Skeletal muscle tissue (tissue), 3 donors: ENCODE measurements at regions not wholly inside any gene's neighbourhood (a gene's known extent, or its start where the extent isn't known, plus 50 kb on each side); places are given as distances from the start of the nearest gene placed in this dataset.

Experiments used
- H3K27ac ChIP-seq: one replicate; pipeline ENCODE4 v1.7.0; 2013; ENCODE audit warnings: mild to moderate bottlenecking, low read depth, low read length, inconsistent platforms
- H3K27me3 ChIP-seq, 3 donors: one replicate each; pipeline ENCODE4 v1.7.0; 2013; ENCODE audit warnings: low read length in 3 of 3; ENCODE audit not compliant: control insufficient read depth in 3 of 3, insufficient read depth in 3 of 3
- H3K36me3 ChIP-seq, 3 donors: one replicate each; pipeline ENCODE4 v1.7.0; 2013; ENCODE audit warnings: low read length in 3 of 3; ENCODE audit not compliant: control insufficient read depth in 3 of 3, insufficient read depth in 3 of 3
- H3K4me1 ChIP-seq, 3 donors: one replicate each; pipeline ENCODE4 v1.7.0; 2013; ENCODE audit warnings: low read length in 3 of 3, mild to moderate bottlenecking in 3 of 3; ENCODE audit not compliant: control insufficient read depth in 3 of 3, insufficient read depth in 3 of 3
- H3K4me3 ChIP-seq, 3 donors: one replicate each; pipeline ENCODE4 v1.7.0; 2013; ENCODE audit warnings: low read length in 3 of 3
- H3K9ac ChIP-seq, 3 donors: one replicate each; pipeline ENCODE4 v1.7.0; 2013; ENCODE audit warnings: low read length in 3 of 3, mild to moderate bottlenecking in 3 of 3, moderate library complexity in 2 of 3, low read depth in 1 of 3
- H3K9me3 ChIP-seq, 3 donors: one replicate each; pipeline ENCODE4 v1.7.0; 2013; ENCODE audit warnings: low read length in 3 of 3; ENCODE audit not compliant: control insufficient read depth in 3 of 3
- donor health status: Osteomylitis.

GRCh38 chr3:180828723-180829408, 83.6 kb upstream of the FXR1 start:
- Histone ChIP-seq H3K27me3 (no peaks in the 10 kb centered on the region), H3K9me3 (no peaks in the 10 kb centered on the region), H3K4me3 (no peak overlapping the region), H3K27ac (no peak overlapping the region), H3K4me1 (peaks cover 0 to 4% (median 0%) of the 10 kb centered on the region in 3 donors), H3K36me3 (no peaks in the 10 kb centered on the region), H3K9ac (no peak overlapping the region)

GRCh38 chr3:180829409-180830405, 82.8 kb upstream of the FXR1 start:
- Histone ChIP-seq H3K4me1 (peaks cover 0 to 4% (median 0%) of the 10 kb centered on the region in 3 donors), H3K4me3 (no peak overlapping the region), H3K36me3 (no peaks in the 10 kb centered on the region), H3K9me3 (no peaks in the 10 kb centered on the region), H3K27me3 (no peaks in the 10 kb centered on the region), H3K9ac (no peak overlapping the region), H3K27ac (no peak overlapping the region)

DNA sequence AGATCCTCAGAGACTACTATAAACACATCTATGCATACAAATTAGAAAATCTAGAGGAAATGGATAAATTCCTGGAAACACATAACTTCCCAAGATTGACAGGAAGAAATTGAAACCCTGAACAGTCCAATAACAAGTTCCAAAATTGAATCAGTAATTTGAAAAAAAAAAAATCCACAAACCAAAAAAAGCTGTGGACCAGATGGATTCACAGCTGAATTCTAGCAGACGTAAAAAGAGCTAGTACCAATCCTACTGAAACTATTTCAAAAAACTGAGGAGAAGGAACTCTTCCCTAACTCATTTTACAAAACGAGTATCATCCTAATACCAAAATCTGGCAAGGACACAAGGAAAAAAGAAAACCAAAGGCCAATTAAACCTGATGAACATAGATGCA, 77.0 kb upstream of the FXR1 start:
- Histone ChIP-seq H3K9ac (no peak overlapping the region), H3K4me3 (no peak overlapping the region)

DNA sequence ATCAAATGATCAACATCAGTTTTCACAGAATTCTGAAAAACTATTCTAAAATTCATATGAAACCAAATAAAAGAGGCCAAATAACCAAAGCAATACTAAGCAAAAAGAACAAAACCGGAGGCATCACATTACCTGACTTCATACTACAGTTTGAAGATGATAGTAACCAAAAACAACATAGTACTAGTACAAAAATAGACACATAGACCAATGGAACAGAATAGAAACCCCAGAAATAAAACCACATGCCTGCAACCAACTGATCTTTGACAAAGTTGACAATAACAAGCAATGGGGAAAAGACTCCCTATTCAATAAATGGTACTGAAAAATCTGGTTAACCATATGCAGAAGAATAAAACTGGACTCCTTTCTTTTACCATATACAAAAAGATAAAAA, 75.7 kb upstream of the FXR1 start:
- Histone ChIP-seq H3K4me1 (peaks cover 0 to 4% (median 0%) of the 10 kb centered on the region in 3 donors), H3K36me3 (no peaks in the 10 kb centered on the region), H3K9ac (no peak overlapping the region), H3K27me3 (no peaks in the 10 kb centered on the region), H3K4me3 (no peak overlapping the region), H3K27ac (no peak overlapping the region), H3K9me3 (peaks cover 0 to 3% (median 0%) of the 10 kb centered on the region in 3 donors)

More for the DNA sequence above, 77.0 kb upstream of the FXR1 start:
- Histone ChIP-seq H3K36me3 (no peaks in the 10 kb centered on the region), H3K27me3 (no peaks in the 10 kb centered on the region), H3K9me3 (no peaks in the 10 kb centered on the region), H3K4me1 (peaks cover 0 to 4% (median 0%) of the 10 kb centered on the region in 3 donors), H3K27ac (no peak overlapping the region)

DNA sequence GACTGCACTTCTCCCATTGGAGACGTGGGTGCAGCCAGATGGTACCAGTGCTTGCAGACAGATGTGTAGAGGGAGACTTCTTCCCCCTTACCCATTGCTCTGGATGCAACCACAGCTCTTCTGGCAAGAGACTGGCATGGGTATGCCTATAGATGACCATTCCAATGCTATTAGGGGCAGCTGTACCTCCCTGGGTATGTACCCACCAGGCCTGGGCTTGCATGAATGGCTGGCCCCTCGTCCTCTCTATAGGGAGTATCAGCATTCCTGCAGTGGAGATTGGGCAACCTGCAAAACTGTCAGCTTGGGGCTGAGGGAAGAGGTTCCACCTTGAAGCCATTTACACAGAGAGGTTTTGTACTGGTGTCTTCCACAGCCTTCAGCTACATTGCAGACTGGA, 57.6 kb upstream of the FXR1 start:
- Histone ChIP-seq H3K36me3 (no peaks in the 10 kb centered on the region), H3K9ac (no peak overlapping the region), H3K4me1 (no peaks in the 10 kb centered on the region), H3K4me3 (no peak overlapping the region), H3K27ac (no peak overlapping the region), H3K27me3 (no peaks in the 10 kb centered on the region), H3K9me3 (no peaks in the 10 kb centered on the region)

DNA sequence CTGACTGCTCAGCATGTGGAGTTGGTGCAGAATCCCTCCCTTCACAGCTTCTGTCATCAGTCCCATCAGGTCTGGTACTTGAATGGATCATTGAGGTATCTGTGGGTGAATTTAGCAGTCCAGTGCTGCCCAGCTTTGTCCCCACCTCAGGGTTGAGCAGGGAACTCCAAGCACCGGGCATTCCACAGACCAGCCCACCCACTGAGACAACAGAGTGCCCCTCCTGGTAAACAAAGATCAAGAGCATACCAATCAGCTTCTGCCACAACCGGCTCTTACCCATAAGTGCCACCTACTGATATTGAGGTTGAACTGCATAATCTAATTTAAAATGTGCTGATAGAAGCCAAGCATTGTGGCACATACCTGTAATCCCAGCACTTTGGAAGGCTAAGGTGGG, 57.1 kb upstream of the FXR1 start:
- Histone ChIP-seq H3K9ac (no peak overlapping the region), H3K9me3 (no peaks in the 10 kb centered on the region), H3K27me3 (no peaks in the 10 kb centered on the region), H3K27ac (no peak overlapping the region), H3K4me3 (no peak overlapping the region), H3K36me3 (no peaks in the 10 kb centered on the region), H3K4me1 (no peaks in the 10 kb centered on the region)

- H3K27me3 ChIP-seq: no peaks in the 10 kb centered on the region
- H3K9me3 ChIP-seq: no peaks in the 10 kb centered on the region
- H3K4me1 ChIP-seq: no peaks in the 10 kb centered on the region
- H3K27ac ChIP-seq: no peak overlapping the region
- no peak overlapping the region for H3K4me3 ChIP-seq
- no peaks in the 10 kb centered on the region for H3K36me3 ChIP-seq
- H3K9ac ChIP-seq: no peak overlapping the region
Observed at GRCh38 chr3:180855956-180856355, 56.5 kb upstream of the FXR1 start.

GRCh38 chr3:180860180-180860858, 52.2 kb upstream of the FXR1 start:
- no peak overlapping the region for H3K4me3 ChIP-seq
- no peaks in the 10 kb centered on the region for H3K4me1 ChIP-seq
- no peaks in the 10 kb centered on the region for H3K27me3 ChIP-seq
- H3K36me3 ChIP-seq: no peaks in the 10 kb centered on the region
- H3K27ac ChIP-seq: no peak overlapping the region
- H3K9ac ChIP-seq: no peak overlapping the region
- H3K9me3 ChIP-seq: no peaks in the 10 kb centered on the region
